Activated T-cell treated with anti-CD3 and anti-CD28 coated beads for 4 hours (primary cell): ENCODE measurements at regions not wholly inside any gene's neighbourhood (a gene's known extent, or its start where the extent isn't known, plus 50 kb on each side); places are given as distances from the start of the nearest gene placed in this dataset.
"Not testable (repeated sequence)": the region's sequence is repeated elsewhere in the genome, so short reads cannot be mapped to it uniquely, and the experiment has no call there.

Experiments
- DNase-seq: peaks from one replicate; pipeline ENCODE4 v3.0.0-alpha.2; 2020

GRCh38 chr5:99878830-99879229 is 656.3 kb upstream of the FAM174A start:
- DNase-seq = no peak

GRCh38 chr5:99866740-99867139 is 668.4 kb upstream of the FAM174A start:
- DNase-seq = no peak

DNA sequence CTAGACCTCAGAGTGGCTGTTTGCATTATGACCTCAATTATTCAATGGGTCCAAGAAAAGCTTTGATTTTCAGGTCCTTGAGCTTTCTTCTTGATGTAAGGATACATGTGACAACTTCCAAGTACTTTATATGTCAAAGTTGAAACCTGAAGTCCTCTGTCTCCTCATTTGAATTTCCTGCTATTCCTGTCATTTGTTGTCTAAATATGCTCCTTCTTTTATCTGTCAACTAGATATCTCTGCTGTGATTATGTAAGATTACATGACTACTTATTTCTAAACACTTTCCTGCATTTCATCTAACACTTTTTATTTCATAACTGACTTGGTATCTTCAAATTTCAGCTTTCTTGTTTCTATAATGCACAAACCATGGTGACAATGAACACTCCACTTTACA is 670.0 kb upstream of the FAM174A start:
- no peak for DNase-seq

DNA sequence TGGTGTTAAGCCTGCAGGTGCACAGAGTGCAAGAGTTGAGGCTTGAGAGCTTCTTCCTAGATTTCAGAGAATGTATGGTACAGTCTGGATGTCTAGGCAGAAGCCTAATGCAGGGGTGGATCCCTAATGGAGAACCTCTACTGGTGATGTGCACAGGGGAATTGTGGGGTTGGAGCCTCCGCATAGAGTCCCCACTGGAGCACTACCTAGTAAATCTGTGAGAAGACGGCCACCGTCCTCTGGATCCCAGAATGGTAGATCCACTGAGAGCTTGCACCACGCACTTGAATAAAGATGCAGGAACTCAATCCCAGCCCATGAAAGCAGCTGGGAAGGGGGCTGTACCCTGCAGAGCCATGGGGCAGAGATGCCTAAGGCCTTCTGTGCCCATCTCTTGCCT is 699.4 kb upstream of the FAM174A start:
- no peak for DNase-seq

DNA sequence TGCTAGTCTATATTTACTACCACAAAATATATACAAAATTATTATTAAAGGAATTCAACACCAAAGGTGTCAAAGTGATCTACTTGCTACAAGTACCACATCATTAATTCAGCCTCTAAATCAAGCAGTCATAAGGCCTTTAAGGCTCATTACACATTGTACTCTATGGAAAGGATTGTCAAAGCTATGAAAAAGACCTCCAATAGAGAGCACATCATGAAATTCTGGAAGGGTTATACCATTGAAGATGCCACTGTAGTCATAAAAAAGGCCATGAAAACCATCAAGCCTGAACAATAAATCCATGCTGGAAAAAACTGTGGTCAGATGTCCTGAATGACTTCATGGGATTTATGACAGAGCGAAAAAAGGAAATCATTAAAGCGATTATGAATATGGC is 708.0 kb upstream of the FAM174A start:
- DNase-seq = no peak

- DNase-seq = no peak
Measured at GRCh38 chr5:99817796-99818195, 717.4 kb upstream of the FAM174A start.

GRCh38 chr5:99814321-99815063 is 720.7 kb upstream of the FAM174A start:
- DNase-seq = no peak

- no peak for DNase-seq
Measured at GRCh38 chr5:99808657-99809230, 726.4 kb upstream of the FAM174A start.

GRCh38 chr5:99807346-99807745 is 727.8 kb upstream of the FAM174A start:
- no peak for DNase-seq

- DNase-seq = no peak
Measured at GRCh38 chr5:99795031-99795430, 740.1 kb upstream of the FAM174A start.

- DNase-seq = no peak
Measured at GRCh38 chr5:99788482-99788881, 746.7 kb upstream of the FAM174A start.

DNA sequence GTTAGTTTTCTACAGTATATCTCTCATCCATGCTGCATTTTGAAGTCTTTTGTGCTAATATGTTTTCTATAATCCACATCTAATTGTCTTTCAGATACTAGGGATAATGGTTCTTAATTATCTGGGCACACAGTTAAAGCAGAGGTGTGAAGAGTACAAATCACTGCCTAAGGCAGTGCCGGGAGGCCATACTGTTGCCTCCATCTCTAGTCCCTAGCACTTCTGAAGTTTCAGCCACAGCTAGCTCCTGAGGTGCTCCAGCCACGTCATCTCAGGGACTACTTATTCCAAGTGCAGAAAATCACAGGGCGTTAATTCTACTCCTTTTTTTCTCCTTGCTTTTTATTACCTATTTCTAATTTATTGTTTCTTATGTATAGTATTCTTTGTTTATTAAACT is 760.0 kb upstream of the FAM174A start:
- DNase-seq = no peak

GRCh38 chr5:99773290-99773689 is 761.9 kb upstream of the FAM174A start:
- DNase-seq = no peak

GRCh38 chr5:99771296-99771695 is 763.9 kb upstream of the FAM174A start:
- DNase-seq = no peak

- no peak for DNase-seq
Measured at GRCh38 chr5:99765011-99765410, 770.2 kb upstream of the FAM174A start.

DNA sequence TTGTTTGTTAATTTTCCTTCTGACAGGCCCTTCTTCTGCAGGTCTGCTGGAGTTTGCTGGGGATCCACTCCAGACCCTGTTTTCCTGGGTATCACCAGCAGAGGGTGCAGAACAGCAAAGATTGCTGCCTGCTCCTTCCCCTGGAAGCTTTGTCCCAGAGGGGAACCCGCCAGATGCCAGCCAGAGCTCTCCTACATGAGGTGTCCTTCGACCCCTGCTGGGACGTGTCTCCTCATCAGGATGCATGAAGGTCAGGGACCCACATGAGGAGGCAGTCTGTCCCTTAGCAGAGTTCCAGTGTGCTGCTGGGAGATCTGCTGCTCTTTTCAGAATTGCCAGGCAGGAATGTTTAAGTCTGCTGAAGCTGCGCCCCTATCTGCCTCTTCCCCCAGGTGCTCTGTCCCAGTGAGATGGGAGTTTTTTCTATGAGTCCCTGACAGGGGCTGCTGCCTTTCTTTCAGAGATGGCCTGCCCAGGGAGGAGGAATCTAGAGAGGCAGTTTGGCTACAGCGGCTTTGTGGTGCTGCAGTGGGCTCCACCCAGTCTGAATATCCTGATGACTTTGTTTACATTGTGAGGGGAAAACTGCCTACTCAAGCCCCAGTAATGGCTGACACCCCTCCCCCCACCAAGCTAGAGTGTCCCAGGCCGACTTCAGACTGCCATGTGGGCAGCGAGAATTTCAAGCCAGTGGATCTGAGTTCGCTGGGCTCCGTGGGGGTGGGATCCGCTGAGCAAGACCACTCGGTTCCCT is 772.0 kb upstream of the FAM174A start:
- no peak for DNase-seq

DNA sequence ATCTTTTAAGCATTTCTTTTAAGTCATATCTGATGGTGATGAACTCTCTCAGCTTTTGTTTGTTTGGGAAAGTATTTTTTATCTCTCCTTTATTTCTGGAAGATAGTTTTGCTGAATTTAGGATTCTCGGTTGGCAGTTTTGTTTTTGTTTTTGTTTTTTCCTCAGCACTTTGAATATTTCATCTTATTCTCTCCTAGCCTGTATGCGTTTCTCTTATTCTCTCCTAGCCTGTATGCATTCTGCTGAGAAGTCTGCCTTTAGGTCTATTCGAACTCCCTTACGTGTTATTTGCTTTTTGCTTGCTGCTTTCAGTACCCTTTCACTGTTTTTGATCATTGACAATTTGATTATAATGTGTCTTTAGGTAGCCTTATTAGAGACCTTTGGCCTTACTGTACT is 787.8 kb upstream of the FAM174A start:
- no peak for DNase-seq

DNA sequence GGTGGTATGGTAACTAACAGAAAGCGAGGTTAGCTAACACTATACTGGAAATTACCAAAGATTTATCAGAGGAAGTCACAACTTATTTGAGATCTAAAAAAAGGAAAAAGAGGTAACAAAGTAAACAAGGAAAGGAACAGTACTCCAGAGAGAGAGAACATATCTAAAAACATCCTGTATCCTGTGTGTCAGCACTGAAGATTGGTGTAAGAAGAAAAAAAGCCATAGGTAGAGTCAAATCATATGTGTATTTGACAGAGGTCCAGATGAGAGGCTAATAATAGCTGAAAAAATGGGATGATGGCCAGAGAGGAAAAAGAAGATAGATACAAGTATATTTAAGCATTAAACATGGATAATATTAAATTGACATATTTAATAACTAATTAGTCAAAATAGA is 802.0 kb upstream of the FAM174A start:
- DNase-seq = not testable (repeated sequence)

DNA sequence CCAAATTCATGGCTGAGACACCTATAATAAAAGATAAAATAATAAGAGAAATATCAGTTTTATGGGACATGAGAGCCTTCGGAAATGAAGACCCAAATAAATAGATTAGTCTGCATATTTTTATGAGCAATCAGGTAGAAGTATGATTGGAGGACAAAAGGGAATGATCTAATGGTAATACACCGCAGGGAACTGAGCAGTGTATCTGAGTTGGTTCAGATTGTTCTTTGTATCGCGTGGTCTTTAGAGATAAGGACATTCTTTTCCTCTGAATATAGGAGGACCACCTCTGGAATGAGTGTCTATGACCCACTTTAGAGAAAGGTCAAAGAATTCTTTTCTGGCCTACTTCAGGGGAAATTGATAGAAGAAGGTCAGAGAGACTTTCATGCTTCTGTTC is 801.8 kb upstream of the CHD1 start:
- not testable (repeated sequence) for DNase-seq

- no peak for DNase-seq
Measured at GRCh38 chr5:99724732-99725290, 796.0 kb upstream of the CHD1 start.

DNA sequence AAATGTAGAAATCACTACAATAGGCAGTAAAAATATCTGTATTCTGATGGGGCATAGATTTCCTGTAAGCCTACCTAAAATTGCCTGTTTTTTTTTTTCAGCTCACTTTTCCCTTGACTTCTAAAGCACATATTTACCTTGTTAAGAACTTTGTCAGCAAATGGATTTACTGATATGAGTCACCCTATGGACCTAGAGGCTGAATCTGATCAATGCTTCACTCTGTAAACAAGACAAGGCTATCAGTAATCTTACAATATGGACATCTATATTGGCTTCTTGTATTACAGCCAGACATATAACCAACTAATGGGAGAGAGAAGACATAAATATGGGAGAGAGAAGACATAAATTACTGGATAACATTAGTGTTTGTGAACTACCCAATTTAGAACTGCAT is 792.7 kb upstream of the CHD1 start:
- no peak for DNase-seq

- DNase-seq = no peak
Measured at GRCh38 chr5:99715921-99716320, 787.1 kb upstream of the CHD1 start.

DNA sequence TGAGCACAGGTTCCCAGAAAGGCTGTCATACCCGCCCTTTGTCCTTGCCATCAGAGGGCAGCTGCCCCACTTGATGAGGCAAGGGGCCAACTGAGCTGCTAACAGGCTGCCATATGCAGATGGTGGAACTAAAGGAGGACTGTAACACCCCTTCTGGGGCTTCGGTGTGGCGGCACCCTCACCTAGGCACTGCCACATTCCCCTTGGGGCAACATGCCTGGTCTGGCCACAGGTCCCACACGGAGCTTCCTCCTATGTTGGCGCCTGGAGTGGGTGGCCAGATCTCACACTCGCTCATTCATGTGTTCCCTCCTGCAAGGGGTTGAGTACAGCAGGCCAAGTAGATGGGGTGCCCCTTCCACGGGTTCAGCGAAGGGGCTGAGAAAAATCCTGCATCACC is 777.4 kb upstream of the CHD1 start:
- DNase-seq = no peak

DNA sequence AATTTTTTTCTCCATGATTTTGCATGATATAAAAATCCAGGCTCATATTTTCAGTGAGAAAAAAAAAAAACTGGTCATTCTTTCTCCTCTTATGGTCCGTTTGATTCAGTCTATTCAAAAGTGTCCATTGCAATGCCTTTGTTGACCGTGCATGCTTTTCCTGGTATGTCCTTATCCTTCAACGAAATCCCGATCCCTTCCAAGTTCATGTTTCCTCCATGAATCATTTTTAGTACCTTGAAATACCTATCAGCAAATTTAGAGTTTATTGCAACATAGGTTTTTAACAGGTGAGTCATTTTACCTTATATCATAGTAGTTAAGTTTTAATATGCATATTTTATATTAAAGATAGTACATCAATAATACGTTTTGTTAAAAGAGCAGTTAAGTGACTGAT is 773.8 kb upstream of the CHD1 start:
- no peak for DNase-seq
